ENCODE measurements at regions not wholly inside any gene's neighbourhood (a gene's known extent, or its start where the extent isn't known, plus 50 kb on each side); places are given as distances from the start of the nearest gene placed in this dataset.

GRCh38 chr20:33940666-33941065 is 53.0 kb upstream of the RALY start:
- H3K4me3 ChIP-seq (ENCODE audit: control insufficient read depth, low read depth, low read length), result no peak overlapping the region
- TF ChIP-seq, protein P1, sequence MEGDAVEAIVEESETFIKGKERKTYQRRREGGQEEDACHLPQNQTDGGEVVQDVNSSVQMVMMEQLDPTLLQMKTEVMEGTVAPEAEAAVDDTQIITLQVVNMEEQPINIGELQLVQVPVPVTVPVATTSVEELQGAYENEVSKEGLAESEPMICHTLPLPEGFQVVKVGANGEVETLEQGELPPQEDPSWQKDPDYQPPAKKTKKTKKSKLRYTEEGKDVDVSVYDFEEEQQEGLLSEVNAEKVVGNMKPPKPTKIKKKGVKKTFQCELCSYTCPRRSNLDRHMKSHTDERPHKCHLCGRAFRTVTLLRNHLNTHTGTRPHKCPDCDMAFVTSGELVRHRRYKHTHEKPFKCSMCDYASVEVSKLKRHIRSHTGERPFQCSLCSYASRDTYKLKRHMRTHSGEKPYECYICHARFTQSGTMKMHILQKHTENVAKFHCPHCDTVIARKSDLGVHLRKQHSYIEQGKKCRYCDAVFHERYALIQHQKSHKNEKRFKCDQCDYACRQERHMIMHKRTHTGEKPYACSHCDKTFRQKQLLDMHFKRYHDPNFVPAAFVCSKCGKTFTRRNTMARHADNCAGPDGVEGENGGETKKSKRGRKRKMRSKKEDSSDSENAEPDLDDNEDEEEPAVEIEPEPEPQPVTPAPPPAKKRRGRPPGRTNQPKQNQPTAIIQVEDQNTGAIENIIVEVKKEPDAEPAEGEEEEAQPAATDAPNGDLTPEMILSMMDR (IDR thresholded peaks at IDR 0.05; ENCODE audit: control insufficient read depth, insufficient read depth, low read depth, low read length, missing control alignments), result no peak
- no peak for DNase-seq (ENCODE audit: low read depth)
